ENCODE measurements at regions not wholly inside any gene's neighbourhood (a gene's known extent, or its start where the extent isn't known, plus 50 kb on each side); places are given as distances from the start of the nearest gene placed in this dataset.

GRCh38 chr1:232894436-232894835 is 56.0 kb upstream of the NTPCR start:
- Histone ChIP-seq H3K9me3 (peaks cover 0 to 12% (median 4%) of the 10 kb centered on the region in 3 donors), H3K27me3 (no peaks in the 10 kb centered on the region), H3K27ac (no peak overlapping the region), H3K36me3 (no peaks in the 10 kb centered on the region), H3K4me1 (no peaks in the 10 kb centered on the region), H3K4me3 (no peak overlapping the region)
- TF ChIP-seq CTCF (IDR thresholded peaks at IDR 0.05) = no peak
- DNase-seq = no peak
- intact Hi-C loops (cut with DNase I; ENCODE audit: low total_unique reads) = no loop called here

GRCh38 chr1:232897949-232898465 is 52.4 kb upstream of the NTPCR start:
- Histone ChIP-seq H3K27me3 (no peaks in the 10 kb centered on the region), H3K27ac (no peak overlapping the region), H3K4me1 (peaks cover 0 to 13% (median 9%) of the 10 kb centered on the region in 4 donors), H3K4me3 (no peak overlapping the region), H3K9me3 (peaks cover 0 to 12% (median 4%) of the 10 kb centered on the region in 3 donors), H3K36me3 (no peaks in the 10 kb centered on the region)
- no peak for DNase-seq
- no peak for TF ChIP-seq CTCF (IDR thresholded peaks at IDR 0.05)
- intact Hi-C loops (cut with DNase I; ENCODE audit: low total_unique reads) = no loop called here

GRCh38 chr1:232899268-232899667 is 51.1 kb upstream of the NTPCR start:
- intact Hi-C loops (cut with DNase I; ENCODE audit: low total_unique reads) = no loop called here
- Histone ChIP-seq H3K4me3 (no peak overlapping the region), H3K36me3 (no peaks in the 10 kb centered on the region), H3K9me3 (peaks cover 0 to 11% (median 4%) of the 10 kb centered on the region in 3 donors), H3K4me1 (peaks cover 0 to 13% (median 9%) of the 10 kb centered on the region in 4 donors), H3K27ac (no peak overlapping the region), H3K27me3 (no peaks in the 10 kb centered on the region)
- TF ChIP-seq CTCF (IDR thresholded peaks at IDR 0.05) = no peak
- DNase-seq = no peak

GRCh38 chr1:232899839-232900238 is 50.6 kb upstream of the NTPCR start:
- H3K27me3 ChIP-seq = no peaks in the 10 kb centered on the region
- H3K4me1 ChIP-seq = peaks cover 0 to 13% (median 9%) of the 10 kb centered on the region in 4 donors
- H3K27ac ChIP-seq = no peak overlapping the region
- intact Hi-C loops (cut with DNase I; ENCODE audit: low total_unique reads) = no loop called here
- H3K4me3 ChIP-seq = no peak overlapping the region
- DNase-seq = no peak
- no peak for TF ChIP-seq CTCF (IDR thresholded peaks at IDR 0.05)
- H3K36me3 ChIP-seq = no peaks in the 10 kb centered on the region
- peaks cover 0 to 5% (median under 1%) of the 10 kb centered on the region in 3 donors for H3K9me3 ChIP-seq
